OCI-LY3 (cell line): ENCODE measurements at regions not wholly inside any gene's neighbourhood (a gene's known extent, or its start where the extent isn't known, plus 50 kb on each side); places are given as distances from the start of the nearest gene placed in this dataset.

Experiments used
- H2AFZ ChIP-seq: fragments of 200-600, 300-600 bp; shearing (Covaris generic); 2 replicates; pipeline ENCODE4 v1.6.0; 2014; ENCODE audit warnings: antibody characterized with exemption, low read depth, low read length
- H3K27ac ChIP-seq: fragments of 200-600, 300-600 bp; sonication (generic); 2 replicates; pipeline ENCODE4 v1.5.1; 2014; ENCODE audit warnings: mild to moderate bottlenecking, low read length, moderate library complexity, mixed read lengths
- H3K27me3 ChIP-seq: fragments of 200-600, 300-600 bp; sonication (generic); 2 replicates; pipeline ENCODE4 v1.6.1; 2014; ENCODE audit warnings: low read depth, low read length, mixed read lengths
- H3K36me3 ChIP-seq: fragments of 200-600, 300-600 bp; sonication (generic); replicated peaks from 2 replicates; pipeline ENCODE3; 2014; ENCODE audit warnings: low read depth, low read length, mixed read lengths
- H3K4me1 ChIP-seq: fragments of 300-600, 200-600 bp; sonication (generic); 2 replicates; pipeline ENCODE4 v1.6.1; 2014; ENCODE audit warnings: low read length, mixed read lengths
- H3K4me2 ChIP-seq: fragments of 200-600, 300-600 bp; sonication (generic); 2 replicates; pipeline ENCODE4 v1.6.1; 2014; ENCODE audit warnings: low read length, mixed read lengths
- H3K4me3 ChIP-seq: fragments of 300-600, 200-600 bp; sonication (generic); 2 replicates; pipeline ENCODE4 v1.5.1; 2014; ENCODE audit warnings: antibody characterized with exemption, mild to moderate bottlenecking, low read length, moderate library complexity
- H3K79me2 ChIP-seq: fragments of 300-600, 200-600 bp; shearing (Covaris generic); 2 replicates; pipeline ENCODE4 v1.6.1; 2014; ENCODE audit warnings: mild to moderate bottlenecking, low read length, mixed read lengths
- H3K9ac ChIP-seq: fragments of 300-600, 200-600 bp; shearing (Covaris generic); 2 replicates; pipeline ENCODE4 v1.6.0; 2014; ENCODE audit warnings: mild to moderate bottlenecking, low read length, moderate library complexity
- H3K9me3 ChIP-seq: fragments of 200-600, 300-600 bp; shearing (Covaris generic); 2 replicates; pipeline ENCODE4 v1.6.1; 2014; ENCODE audit warnings: low read length, mixed read lengths; ENCODE audit not compliant: insufficient read depth
- H4K20me1 ChIP-seq: fragments of 200-600, 300-600 bp; sonication (generic); 2 replicates; pipeline ENCODE4 v1.6.1; 2016; ENCODE audit warnings: low read length, mixed read lengths; ENCODE audit not compliant: insufficient read depth
- EZH2phosphoT487 ChIP-seq: fragments of 200-600 bp; shearing (Covaris generic); IDR thresholded peaks from 2 replicates; pipeline ENCODE4 v1.6.1; 2018; ENCODE audit warnings: antibody characterized with exemption, mixed run types, low read depth
- TF ChIP-seq, protein P1 (sequence below): fragments of 200-600, 300-600 bp; sonication (generic); IDR thresholded peaks from 2 replicates; pipeline ENCODE4 v1.5.1; 2014; ENCODE audit warnings: antibody characterized with exemption, low read length, low read depth

DNA sequence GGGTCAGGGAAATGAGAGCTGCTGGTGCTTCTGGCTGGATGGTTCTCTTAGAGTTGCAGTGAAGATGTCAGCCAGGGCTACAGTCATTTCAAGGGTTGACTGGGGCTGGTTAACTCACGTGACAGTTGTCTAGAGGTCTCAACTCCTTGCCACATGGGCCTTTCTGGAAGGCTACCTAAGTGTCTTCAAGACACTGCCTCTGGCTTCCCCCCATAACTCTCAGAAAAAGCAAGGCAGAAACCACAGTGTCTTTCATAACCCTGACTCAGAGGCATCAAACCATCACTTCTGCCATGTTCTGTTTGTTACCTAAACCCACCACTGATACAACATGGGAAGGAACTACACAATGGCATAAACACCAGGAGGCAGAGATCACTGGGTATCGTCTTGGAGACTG, 828.9 kb downstream of the EPHA4 start:
- no peak overlapping the region for H3K4me3 ChIP-seq
- H3K4me1 ChIP-seq, result no peaks in the 10 kb centered on the region
- H3K27me3 ChIP-seq, result no peaks in the 10 kb centered on the region
- no peak overlapping the region for H3K4me2 ChIP-seq
- no peaks in the 10 kb centered on the region for H3K79me2 ChIP-seq
- no peak for TF ChIP-seq EZH2phosphoT487
- TF ChIP-seq, protein P1, sequence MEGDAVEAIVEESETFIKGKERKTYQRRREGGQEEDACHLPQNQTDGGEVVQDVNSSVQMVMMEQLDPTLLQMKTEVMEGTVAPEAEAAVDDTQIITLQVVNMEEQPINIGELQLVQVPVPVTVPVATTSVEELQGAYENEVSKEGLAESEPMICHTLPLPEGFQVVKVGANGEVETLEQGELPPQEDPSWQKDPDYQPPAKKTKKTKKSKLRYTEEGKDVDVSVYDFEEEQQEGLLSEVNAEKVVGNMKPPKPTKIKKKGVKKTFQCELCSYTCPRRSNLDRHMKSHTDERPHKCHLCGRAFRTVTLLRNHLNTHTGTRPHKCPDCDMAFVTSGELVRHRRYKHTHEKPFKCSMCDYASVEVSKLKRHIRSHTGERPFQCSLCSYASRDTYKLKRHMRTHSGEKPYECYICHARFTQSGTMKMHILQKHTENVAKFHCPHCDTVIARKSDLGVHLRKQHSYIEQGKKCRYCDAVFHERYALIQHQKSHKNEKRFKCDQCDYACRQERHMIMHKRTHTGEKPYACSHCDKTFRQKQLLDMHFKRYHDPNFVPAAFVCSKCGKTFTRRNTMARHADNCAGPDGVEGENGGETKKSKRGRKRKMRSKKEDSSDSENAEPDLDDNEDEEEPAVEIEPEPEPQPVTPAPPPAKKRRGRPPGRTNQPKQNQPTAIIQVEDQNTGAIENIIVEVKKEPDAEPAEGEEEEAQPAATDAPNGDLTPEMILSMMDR, result no peak
- no peaks in the 10 kb centered on the region; the same call in 1 of the 2 replicates for H3K9me3 ChIP-seq
- no peaks in the 10 kb centered on the region for H4K20me1 ChIP-seq
- no peak overlapping the region for H3K9ac ChIP-seq
- no peaks in the 10 kb centered on the region for H3K36me3 ChIP-seq
- no peak overlapping the region for H3K27ac ChIP-seq
- H2AFZ ChIP-seq, result no peak overlapping the region

- Histone ChIP-seq H3K9me3 (no peaks in the 10 kb centered on the region), H3K4me2 (no peak overlapping the region), H3K36me3 (no peaks in the 10 kb centered on the region), H3K4me1 (no peaks in the 10 kb centered on the region), H3K9ac (no peak overlapping the region), H4K20me1 (no peaks in the 10 kb centered on the region), H3K79me2 (no peaks in the 10 kb centered on the region), H3K4me3 (no peak overlapping the region), H2AFZ (no peak overlapping the region), H3K27ac (no peak overlapping the region), H3K27me3 (no peaks in the 10 kb centered on the region)
- TF ChIP-seq, protein P1, result no peak
- no peak for TF ChIP-seq EZH2phosphoT487
These were observed 827.2 kb downstream of the EPHA4 start for GRCh38 chr2:220744861-220745260.

GRCh38 chr2:220745682-220746081, 826.4 kb downstream of the EPHA4 start:
- Histone ChIP-seq H2AFZ (no peak overlapping the region), H3K4me3 (no peak overlapping the region), H3K27ac (no peak overlapping the region), H3K9ac (no peak overlapping the region), H3K9me3 (no peaks in the 10 kb centered on the region), H3K36me3 (no peaks in the 10 kb centered on the region), H3K79me2 (no peaks in the 10 kb centered on the region), H4K20me1 (no peaks in the 10 kb centered on the region), H3K27me3 (no peaks in the 10 kb centered on the region), H3K4me2 (no peak overlapping the region), H3K4me1 (no peaks in the 10 kb centered on the region)
- TF ChIP-seq, protein P1, result no peak
- TF ChIP-seq EZH2phosphoT487, result no peak

DNA sequence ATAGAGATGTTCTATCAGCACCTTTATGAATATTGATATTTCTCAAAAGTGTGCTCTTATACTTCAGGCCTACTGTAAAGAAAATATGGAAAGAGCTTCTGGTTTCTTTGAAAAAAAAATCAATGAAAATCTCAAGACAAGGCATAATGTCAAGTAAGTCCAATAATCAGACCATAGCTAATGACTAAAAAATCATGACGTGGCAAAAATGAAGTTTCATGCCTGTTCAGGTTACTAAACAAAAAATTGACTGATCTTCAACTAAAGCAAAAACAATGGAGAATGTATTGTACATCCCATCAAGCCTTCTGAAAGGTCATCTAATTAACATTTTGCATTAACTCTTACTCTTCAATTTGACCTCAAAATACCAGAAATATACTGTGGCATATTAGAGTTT, 824.4 kb downstream of the EPHA4 start:
- Histone ChIP-seq H3K36me3 (no peaks in the 10 kb centered on the region), H3K4me3 (no peak overlapping the region), H3K4me1 (no peaks in the 10 kb centered on the region), H3K79me2 (no peaks in the 10 kb centered on the region), H3K9ac (no peak overlapping the region), H3K27ac (no peak overlapping the region), H3K27me3 (no peaks in the 10 kb centered on the region), H3K9me3 (no peaks in the 10 kb centered on the region), H2AFZ (no peak overlapping the region), H3K4me2 (no peak overlapping the region), H4K20me1 (no peaks in the 10 kb centered on the region)
- no peak for TF ChIP-seq EZH2phosphoT487
- TF ChIP-seq, protein P1, result no peak
